Islet precursor cell (in vitro differentiated cells): ENCODE measurements at regions not wholly inside any gene's neighbourhood (a gene's known extent, or its start where the extent isn't known, plus 50 kb on each side); places are given as distances from the start of the nearest gene placed in this dataset.

Experiments used
- DNase-seq: peaks from one replicate; pipeline ENCODE4 v3.0.0-alpha.2; 2018

DNA sequence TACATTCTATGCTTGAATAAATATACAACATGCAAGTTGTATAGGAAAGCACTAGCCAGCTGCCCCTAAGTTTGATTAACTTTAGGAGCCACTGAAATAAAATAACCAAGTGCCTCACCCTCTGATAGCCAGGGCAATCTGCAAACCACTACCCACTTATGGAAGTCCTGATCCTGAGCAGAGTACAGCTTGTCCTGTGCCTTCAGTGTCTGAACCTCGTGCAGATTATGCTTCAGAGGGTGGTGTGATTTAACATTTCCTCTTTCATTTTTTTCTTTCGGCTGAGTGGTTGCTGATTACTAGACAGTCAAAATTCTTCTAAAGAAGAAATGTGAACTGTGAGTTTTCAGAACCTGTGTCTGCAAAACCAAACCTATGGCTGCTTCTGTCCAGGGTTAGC is 327.7 kb downstream of the PIK3R1 start:
- DNase-seq = no peak

GRCh38 chr5:68544091-68544647 is 328.6 kb downstream of the PIK3R1 start:
- DNase-seq = no peak

GRCh38 chr5:68544648-68545552 is 329.3 kb downstream of the PIK3R1 start:
- peak; percentile 69 for DNase-seq

- DNase-seq = no peak
These were observed 330.2 kb downstream of the PIK3R1 start for GRCh38 chr5:68545636-68546295.

GRCh38 chr5:68547056-68547455 is 331.5 kb downstream of the PIK3R1 start:
- no peak for DNase-seq

DNA sequence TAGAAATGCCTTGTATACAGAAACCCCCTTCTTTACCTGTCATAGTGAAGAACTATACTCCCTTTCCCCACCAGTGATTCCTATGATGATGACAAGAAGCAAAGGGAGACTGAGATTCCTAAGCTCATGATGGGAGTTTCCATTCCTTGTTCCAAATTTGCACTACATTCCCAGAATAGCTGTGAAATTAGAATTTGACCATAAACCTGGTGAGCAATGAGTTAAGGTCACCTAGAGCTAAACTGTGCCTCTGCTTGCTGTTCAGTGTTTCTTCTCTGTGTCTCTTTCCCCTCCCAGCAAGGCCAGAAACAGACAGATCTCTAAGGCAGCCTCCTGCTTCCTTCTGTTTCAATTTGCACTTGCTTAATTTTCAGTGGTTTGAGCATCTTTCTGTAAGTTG is 332.1 kb downstream of the PIK3R1 start:
- no peak for DNase-seq

DNA sequence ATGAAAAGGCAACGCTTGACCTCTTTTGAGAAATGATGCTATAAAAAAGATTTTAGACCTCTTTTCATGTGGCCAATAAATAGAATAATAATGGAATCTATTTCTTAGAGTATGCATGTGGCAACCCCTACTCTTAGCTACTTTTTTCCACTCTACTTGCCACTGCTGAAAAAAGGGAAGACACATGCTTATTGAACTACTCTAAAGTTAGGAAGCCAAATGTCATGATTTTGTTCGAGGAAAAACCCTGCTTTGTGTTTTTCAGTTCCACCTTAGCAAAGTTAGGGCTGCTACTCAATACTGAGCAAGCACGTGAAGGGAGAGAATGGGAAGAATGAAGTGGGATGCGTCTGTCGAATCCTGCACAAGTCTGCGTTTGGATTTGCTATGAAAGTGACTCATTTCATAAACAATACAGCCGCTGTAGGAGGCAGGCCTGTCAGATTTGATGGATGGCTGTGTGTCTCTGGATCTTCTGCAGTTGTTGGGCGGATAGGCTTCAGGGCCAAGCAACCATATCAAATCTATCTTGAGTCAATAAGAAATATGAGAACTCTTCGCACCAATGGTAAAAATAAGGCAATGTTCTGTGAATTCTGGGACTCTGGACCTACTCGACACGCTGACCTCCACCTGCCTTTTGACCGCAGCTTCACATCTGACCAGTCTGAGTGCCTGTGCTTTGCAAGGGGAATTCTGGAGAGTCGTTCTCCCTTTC is 333.6 kb downstream of the PIK3R1 start:
- no peak for DNase-seq

GRCh38 chr5:68550015-68550414 is 334.5 kb downstream of the PIK3R1 start:
- DNase-seq = no peak

- no peak for DNase-seq
These were observed 335.9 kb downstream of the PIK3R1 start for GRCh38 chr5:68551436-68551835.

GRCh38 chr5:68554571-68555279 is 339.2 kb downstream of the PIK3R1 start:
- DNase-seq = peak; percentile 72

DNA sequence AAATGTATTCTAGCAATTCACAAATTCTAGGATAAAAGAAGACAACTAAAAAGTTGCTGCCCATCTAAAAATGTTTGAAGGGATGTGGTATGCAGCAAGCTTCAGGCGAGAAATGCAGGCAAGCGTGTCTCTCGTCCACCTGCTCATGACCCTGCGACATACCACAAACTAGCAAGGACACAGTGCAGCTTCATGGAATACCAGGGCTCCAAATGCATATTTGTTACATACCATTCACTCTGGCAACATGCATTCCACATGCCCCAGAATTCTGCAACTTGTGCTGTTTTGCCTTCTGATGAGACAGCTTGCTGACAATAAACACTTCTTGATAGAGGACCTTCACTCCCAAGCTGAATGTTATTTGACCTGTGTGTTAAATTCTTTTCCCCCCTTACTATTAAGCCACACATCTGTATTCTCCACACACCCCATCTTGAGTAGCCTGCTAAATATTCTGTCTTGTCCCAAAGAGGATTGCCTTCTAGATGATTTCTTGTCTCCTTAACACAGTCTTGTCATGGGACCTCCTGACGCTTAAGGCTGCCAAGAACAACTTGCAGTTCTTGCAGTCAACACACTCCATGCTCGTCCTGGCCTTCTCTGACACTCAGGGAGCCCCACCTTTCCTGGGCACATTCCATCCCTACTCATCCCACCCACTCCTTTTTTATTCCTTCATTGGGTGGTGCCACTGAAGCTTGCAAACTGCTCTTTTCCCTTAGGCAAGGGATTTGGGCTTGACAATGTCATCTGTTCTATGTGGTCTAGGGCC is 340.5 kb downstream of the PIK3R1 start:
- DNase-seq = no peak

- no peak for DNase-seq
These were observed 341.8 kb downstream of the PIK3R1 start for GRCh38 chr5:68557162-68557936.

DNA sequence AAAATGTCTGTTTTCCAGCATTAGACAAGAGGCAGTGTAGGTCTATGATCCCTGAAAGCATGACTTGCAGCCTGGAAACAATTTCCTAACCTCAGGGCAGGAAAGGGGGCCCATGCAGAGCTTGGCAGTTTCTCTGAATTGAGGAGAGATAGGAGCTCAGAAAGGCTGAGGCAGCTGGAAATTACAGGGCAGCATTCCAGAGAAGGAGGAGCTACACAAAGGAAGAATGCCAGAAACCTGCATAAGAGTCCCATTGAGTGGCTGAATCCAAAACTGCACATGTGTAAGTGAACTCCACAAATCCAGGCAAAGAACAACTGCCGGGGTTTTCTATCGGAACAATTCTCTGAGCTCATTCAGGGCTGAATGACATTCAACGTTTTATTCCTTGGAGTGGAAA is 346.8 kb downstream of the PIK3R1 start:
- peak; percentile 83 for DNase-seq

DNA sequence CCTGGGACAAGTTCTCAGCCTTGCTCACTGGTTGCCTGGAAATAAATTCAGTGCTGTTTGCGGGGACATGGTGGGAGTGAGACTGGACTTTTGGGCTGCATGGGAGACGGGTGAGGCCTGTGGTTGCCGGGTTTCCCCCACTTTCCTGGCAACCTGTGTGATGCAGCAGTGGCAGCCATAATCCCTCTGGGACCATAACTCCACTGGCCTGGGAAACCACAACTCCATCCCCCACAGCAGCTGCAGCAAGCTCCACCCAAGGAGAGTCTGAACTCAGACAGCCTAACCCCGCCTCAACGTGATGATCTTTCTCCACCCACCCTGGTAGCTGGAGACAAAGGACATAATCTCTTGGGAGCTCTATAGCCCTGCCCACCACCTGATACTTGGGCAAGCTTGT is 349.9 kb downstream of the PIK3R1 start:
- no peak for DNase-seq

- DNase-seq = no peak
These were observed 361.2 kb downstream of the PIK3R1 start for GRCh38 chr5:68576805-68577204.

DNA sequence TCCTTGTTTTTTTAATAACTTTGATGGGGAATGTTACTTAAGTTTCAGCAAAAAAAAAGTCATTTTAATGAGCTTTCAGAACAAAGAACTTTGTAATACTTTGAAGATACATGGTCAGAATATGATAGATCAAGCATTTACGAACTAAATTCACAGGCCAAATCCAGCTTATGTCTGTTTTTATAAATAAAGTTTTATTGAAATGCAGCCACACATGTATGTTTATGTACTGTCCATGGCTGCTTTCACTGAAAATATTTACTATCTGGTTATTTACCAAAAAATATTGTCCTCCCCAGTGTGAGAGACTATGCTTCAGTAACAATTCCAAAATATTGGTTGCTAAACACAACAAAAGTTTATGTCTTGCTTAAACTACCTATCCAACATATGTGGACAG is 366.7 kb downstream of the PIK3R1 start:
- DNase-seq = no peak

DNA sequence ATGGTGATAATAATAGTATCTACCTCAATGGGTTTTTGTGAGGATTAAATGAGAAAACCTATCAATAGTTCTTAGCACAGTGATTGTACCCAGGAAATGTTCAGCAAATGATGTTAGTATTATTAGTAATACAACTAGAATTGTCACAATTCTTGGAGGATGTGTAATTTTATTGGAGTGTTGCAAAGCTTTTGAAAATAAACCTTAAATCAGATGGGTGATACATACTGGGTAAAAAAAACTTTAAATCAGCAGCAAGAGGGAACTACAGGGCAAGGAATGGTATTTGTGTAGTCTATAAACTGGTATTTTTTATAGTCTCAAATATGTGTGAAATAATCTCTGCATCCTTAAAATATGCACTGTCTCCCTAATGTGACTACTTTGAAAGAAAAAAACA is 371.6 kb downstream of the PIK3R1 start:
- DNase-seq = no peak

GRCh38 chr5:68591850-68592249 is 376.3 kb downstream of the PIK3R1 start:
- DNase-seq = no peak

GRCh38 chr5:68592351-68592750 is 376.8 kb downstream of the PIK3R1 start:
- no peak for DNase-seq

GRCh38 chr5:68593211-68593671 is 377.7 kb downstream of the PIK3R1 start:
- no peak for DNase-seq

DNA sequence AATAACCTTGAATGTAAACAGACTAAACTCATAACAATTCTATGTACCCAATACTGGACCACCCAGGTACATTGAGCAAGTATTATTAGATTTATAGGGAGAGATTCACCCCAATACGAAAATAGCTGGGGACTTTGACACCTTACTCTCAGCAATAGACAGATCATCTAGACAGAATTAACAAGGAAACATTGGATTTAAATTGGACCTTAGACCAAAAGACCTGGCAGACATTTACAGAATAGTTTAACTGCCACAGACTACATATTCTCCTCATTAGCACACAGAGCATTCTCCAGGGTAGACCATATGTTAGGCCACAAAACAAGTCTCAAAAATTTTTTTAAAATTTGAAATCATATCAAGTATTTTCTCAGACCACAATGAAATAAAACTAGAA is 397.4 kb downstream of the PIK3R1 start:
- no peak for DNase-seq
